Testis (tissue), 2 donors: ENCODE measurements at regions not wholly inside any gene's neighbourhood (a gene's known extent, or its start where the extent isn't known, plus 50 kb on each side); places are given as distances from the start of the nearest gene placed in this dataset.
"Not testable (repeated sequence)": the region's sequence is repeated elsewhere in the genome, so short reads cannot be mapped to it uniquely, and the experiment has no call there.

Experiments used
- DNase-seq: peaks from one replicate; pipeline ENCODE4 v3.0.0-alpha.2; 2019
- H3K27ac ChIP-seq, 2 donors: fragments of 200-600 bp; sonication (generic); one replicate each; pipeline ENCODE4 v1.5.1; 2019
- H3K27me3 ChIP-seq: fragments of 200-600 bp; sonication (generic); one replicate; pipeline ENCODE4 v1.5.1; 2019
- H3K36me3 ChIP-seq: fragments of 200-600 bp; sonication (generic); one replicate; pipeline ENCODE4 v1.5.1; 2017; ENCODE audit warnings: low read depth; ENCODE audit errors: missing control alignments
- H3K4me1 ChIP-seq: fragments of 200-600 bp; sonication (generic); one replicate; pipeline ENCODE4 v1.5.1; 2019
- H3K4me3 ChIP-seq, 2 donors: fragments of 200-600 bp; sonication (generic); one replicate each; pipeline ENCODE4 v1.5.1; 2017 to 2019
- H3K9me3 ChIP-seq: fragments of 200-600 bp; sonication (generic); one replicate; pipeline ENCODE4 v1.5.1; 2017
- POLR2A ChIP-seq: fragments of 450-650 bp; IDR thresholded peaks from one replicate; pipeline ENCODE4 v1.6.1; 2017; ENCODE audit warnings: antibody characterized with exemption, mild to moderate bottlenecking, moderate library complexity
- WGBS, 2 donors: methylation state at CpG; one replicate each; pipeline ENCODE4 v1.1.5; 2018; 5-methylcytosine and 5-hydroxymethylcytosine counted together
- intact Hi-C: fragments of 100-400 bp; cut with DNase I; formaldehyde crosslinking; loops from one replicate; pipeline ENCODE4 v1.15.1; 2023; ENCODE audit warnings: low total_unique reads
- TF ChIP-seq, protein P1 (sequence below), 3 experiments: fragments of 450-650 bp in 2 of 3; fragments of 200-600 bp in 1 of 3; sonication (generic) in 1 of 3; IDR thresholded peaks; one replicate each; pipeline ENCODE4 v1.5.1; 2016 to 2019; ENCODE audit warnings: antibody characterized with exemption in 3 of 3, mild to moderate bottlenecking in 2 of 3, moderate library complexity in 1 of 3

DNA sequence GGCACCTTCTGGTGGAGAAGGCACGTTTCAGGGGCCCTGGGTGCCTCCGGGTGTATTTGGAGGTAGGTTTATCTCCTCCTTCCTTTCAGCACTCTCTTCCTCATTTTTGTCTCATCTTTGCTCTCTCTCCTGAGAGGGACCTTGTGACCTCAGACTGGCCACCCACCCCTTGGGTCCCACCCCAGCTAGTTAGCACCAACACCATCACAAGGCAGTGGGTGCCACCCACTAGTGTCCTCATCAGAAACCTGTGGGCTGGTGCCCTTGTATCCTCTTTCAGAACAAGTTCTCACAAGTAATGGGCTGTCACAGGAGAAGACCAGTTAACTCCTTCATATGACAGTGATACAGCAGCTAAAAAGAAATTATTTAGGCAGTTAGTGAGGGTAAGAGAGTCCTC, 196.4 kb downstream of the UXS1 start:
- H3K27ac ChIP-seq: no peak overlapping the region
- no peaks in the 10 kb centered on the region for H3K36me3 ChIP-seq
- 92 to 100% methylated on average over 1 to 2 of the region's 2 CpGs for WGBS, 2 donors
- DNase-seq: no peak
- TF ChIP-seq POLR2A: no peak
- TF ChIP-seq, protein P1, sequence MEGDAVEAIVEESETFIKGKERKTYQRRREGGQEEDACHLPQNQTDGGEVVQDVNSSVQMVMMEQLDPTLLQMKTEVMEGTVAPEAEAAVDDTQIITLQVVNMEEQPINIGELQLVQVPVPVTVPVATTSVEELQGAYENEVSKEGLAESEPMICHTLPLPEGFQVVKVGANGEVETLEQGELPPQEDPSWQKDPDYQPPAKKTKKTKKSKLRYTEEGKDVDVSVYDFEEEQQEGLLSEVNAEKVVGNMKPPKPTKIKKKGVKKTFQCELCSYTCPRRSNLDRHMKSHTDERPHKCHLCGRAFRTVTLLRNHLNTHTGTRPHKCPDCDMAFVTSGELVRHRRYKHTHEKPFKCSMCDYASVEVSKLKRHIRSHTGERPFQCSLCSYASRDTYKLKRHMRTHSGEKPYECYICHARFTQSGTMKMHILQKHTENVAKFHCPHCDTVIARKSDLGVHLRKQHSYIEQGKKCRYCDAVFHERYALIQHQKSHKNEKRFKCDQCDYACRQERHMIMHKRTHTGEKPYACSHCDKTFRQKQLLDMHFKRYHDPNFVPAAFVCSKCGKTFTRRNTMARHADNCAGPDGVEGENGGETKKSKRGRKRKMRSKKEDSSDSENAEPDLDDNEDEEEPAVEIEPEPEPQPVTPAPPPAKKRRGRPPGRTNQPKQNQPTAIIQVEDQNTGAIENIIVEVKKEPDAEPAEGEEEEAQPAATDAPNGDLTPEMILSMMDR (IDR thresholded peaks at IDR 0.05): no peak
- intact Hi-C loops: no loop called here
- H3K9me3 ChIP-seq: no peaks in the 10 kb centered on the region
- H3K4me1 ChIP-seq: no peaks in the 10 kb centered on the region
- no peak overlapping the region for H3K4me3 ChIP-seq
- no peaks in the 10 kb centered on the region for H3K27me3 ChIP-seq

DNA sequence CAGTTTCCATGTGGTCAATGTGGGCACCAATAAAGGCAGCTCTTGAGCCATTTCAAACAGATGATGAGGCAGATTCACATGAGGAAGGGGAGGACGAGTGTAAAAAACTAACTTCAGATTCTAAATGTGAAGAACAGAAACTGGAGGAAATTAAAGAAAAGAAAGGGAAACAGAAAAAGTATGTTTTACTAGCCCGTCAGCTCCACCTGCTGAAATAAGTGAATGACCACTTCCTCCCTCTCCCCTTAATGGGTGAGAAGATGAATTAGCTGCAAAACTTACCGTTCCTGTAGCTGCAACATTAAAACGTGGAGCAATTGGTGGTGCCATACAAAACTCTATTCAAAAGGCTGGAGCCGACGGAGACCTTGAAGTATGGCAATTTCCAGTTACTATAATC, 203.5 kb downstream of the UXS1 start:
- Histone ChIP-seq H3K27ac (no peak overlapping the region), H3K4me3 (no peak overlapping the region), H3K4me1 (no peaks in the 10 kb centered on the region), H3K36me3 (no peaks in the 10 kb centered on the region), H3K9me3 (no peaks in the 10 kb centered on the region), H3K27me3 (no peaks in the 10 kb centered on the region)
- intact Hi-C loops: no loop called here
- no peak for TF ChIP-seq POLR2A
- TF ChIP-seq, protein P1 (IDR thresholded peaks at IDR 0.05): no peak
- no peak for DNase-seq
- WGBS, 2 donors: 73 to 79% methylated on average over 6 of the region's 6 CpGs

DNA sequence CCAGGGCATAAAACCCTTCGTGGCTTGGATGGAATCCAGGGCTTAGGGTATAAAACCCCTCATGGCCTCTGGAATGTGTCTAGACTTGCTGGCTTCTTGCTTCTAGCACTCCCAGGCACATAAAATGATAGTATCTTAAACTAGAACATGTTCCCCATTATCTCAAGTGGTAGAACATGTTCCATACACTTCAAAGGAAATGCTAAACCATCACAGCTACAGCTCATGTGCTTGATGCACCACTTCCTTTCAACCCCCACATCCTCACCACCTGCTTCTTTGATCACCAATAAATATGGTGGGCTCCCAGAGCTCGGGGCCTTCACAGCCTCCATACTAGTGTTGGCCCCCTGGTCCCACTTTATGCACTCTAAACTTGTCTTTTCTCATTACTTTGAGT, 204.3 kb downstream of the UXS1 start:
- H3K27ac ChIP-seq, intact Hi-C loops, H3K9me3 ChIP-seq, DNase-seq, H3K4me1 ChIP-seq, H3K27me3 ChIP-seq, H3K4me3 ChIP-seq, H3K36me3 ChIP-seq: not testable (repeated sequence)
- WGBS, 2 donors: 74 to 83% methylated on average over 2 of the region's 2 CpGs

DNA sequence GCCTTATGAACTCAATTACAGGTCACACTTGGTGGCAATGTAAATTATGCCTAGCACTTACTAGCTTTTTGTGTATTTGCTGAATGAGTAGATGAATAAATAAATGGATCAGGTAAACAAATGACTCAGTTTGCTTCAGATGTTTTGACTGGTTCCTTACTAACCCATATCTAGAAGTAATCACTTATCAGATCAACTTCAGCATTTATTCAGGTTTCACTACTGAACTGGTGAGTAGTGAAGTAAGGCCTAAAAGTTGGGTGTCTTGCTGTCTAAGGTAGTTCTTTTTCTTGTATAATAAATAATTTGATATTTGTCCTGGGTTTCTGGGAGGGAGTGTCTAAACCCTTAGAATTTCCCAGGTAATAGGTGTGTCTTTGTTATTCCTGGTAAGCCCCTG, 205.0 kb downstream of the UXS1 start:
- no peaks in the 10 kb centered on the region for H3K4me1 ChIP-seq
- H3K9me3 ChIP-seq: no peaks in the 10 kb centered on the region
- H3K27me3 ChIP-seq: no peaks in the 10 kb centered on the region
- H3K27ac ChIP-seq: no peak overlapping the region
- TF ChIP-seq POLR2A: no peak
- TF ChIP-seq, protein P1 (IDR thresholded peaks at IDR 0.05): no peak
- no peaks in the 10 kb centered on the region for H3K36me3 ChIP-seq
- H3K4me3 ChIP-seq: no peak overlapping the region
- intact Hi-C loops: no loop called here
- no peak for DNase-seq

DNA sequence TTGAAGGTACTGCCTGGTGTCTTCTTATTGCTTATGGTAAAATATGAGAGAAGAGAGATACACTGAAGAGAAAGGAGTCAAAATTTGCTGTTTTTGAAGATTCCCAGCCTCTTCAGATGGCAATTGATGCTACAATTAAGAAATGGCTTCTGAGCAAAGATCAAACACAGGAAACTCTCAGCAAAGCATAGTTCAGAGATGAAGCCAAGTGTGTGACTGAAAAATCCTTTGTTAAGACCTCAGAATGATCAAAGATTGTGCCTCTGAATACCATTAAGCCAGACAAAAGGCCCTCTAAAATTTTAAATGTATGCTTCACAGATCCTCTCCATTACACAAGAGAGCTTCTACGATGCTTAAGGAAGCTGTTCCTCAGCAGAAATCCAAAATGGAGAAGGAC, 216.3 kb downstream of the UXS1 start:
- no peaks in the 10 kb centered on the region for H3K27me3 ChIP-seq

More for the DNA sequence above, 216.3 kb downstream of the UXS1 start:
- TF ChIP-seq, protein P1 (IDR thresholded peaks at IDR 0.05): no peak
- TF ChIP-seq POLR2A: no peak
- no peaks in the 10 kb centered on the region for H3K4me1 ChIP-seq
- H3K36me3 ChIP-seq: no peaks in the 10 kb centered on the region
- 95% methylated on average over 1 of the region's 1 CpG for WGBS, 2 donors
- H3K4me3 ChIP-seq: no peak overlapping the region
- DNase-seq: no peak
- H3K27ac ChIP-seq: no peak overlapping the region
- no peaks in the 10 kb centered on the region for H3K9me3 ChIP-seq
- intact Hi-C loops: no loop called here
